HG03103 (cell line): ENCODE measurements at regions not wholly inside any gene's neighbourhood (a gene's known extent, or its start where the extent isn't known, plus 50 kb on each side); places are given as distances from the start of the nearest gene placed in this dataset.

Source experiments
- ATAC-seq: cut with Tn5 transposase; IDR thresholded peaks from one replicate; pipeline ENCODE4 v1.9.1; 2021; ENCODE audit warnings: low read depth; ENCODE audit not compliant: unreplicated experiment

DNA sequence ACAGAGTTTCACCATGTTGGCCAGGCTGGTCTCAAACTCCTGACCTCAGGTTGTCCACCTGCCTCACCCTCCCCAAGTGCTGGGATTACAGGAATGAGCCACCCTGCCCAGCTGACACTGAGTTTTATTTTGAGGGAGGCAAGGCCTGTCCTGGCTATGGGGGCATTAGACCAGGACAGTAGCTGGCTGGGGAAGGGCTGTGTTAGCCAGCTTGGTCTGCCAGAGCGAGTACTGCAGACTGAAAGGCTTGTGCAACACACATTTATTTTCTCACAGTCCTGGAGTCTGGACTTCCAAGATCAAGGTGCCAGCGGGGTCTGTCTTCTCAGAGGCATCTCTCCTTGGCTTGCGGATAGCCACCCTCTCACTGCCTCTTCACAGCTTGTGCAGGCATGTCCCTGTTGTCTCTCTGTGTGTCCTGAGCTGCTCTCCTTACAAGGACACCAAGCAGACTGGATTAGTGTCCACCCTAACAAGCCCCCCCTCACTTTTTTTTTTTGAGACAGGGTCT, 59.4 kb upstream of the HAAO start:
- no peak for ATAC-seq

DNA sequence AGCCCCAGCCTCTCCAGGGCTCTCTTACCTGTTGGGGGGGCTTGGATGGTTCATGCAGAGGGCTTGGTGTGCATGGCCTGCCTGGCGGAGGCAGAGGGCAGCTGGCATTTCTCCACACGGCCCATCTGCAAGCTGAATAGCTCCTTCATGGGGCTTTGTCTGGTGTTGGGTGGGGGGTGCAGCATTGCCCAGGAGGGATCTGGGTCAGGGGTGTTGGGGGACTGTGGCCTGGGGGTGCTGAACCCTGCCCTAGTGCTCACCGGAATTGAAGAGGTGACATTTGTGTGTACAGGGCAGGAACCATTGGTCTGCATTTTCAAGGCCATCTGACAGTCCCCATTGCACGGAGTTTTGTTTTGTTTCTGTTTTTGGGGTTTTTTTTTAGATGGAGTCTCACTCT, 58.8 kb upstream of the HAAO start:
- ATAC-seq, result no peak

DNA sequence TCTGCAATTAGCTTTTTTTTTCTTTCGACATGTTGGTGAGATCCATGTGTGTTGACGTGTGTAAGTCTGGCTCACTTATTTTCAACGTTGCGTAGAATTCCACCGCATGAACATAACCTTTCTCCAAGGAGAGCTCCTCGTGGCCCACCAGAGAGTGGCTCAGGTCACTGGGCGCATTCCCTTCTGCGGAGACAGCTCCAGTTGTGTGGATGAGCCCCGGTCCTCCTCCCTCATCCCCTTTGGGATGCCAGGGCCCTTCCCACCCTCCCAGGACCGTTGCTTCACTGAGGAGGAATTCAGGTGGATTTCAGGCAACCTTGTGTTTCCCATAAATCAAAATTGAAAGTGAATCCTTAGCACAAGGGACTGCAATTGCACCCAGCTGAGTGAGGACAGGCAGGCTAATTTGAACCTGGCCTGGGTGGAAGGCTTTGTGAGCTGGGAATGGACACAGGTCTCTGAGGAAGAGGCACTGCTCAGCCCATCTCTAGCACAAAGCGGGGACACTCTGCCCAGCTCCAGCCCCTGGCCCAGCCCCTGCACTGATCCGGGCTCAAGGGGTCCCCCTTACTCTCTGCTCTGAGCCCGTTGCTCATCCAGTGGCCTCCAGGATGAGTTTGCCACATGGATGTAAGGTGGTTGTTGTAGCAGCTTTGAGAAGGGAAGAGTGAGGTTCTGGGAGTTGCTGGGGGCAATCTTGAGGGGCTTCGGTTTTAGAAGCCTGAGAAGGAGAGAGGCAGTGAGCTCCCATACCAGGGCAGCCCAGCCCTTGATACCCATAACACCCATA, 57.8 kb upstream of the HAAO start:
- no peak for ATAC-seq

DNA sequence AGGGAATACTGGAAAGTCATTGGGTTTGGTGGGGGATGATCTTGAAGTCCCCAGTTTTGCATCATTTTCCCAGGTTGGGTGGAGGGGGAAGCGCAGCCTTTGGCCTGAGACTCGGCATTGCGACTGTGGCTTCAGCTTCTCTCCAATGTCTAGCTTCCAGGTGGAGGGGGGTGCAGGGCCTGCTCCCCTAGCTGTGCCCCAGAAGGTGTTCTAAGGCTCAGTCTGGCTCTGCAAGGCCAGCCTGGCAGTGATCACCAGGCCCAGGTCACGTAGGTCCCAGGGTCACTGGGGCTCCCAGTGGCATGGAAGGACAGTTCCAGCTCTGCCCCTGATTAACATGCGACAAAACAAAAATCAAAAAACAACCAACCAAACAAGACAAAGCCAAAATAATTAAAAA, 56.9 kb upstream of the HAAO start:
- no peak for ATAC-seq

DNA sequence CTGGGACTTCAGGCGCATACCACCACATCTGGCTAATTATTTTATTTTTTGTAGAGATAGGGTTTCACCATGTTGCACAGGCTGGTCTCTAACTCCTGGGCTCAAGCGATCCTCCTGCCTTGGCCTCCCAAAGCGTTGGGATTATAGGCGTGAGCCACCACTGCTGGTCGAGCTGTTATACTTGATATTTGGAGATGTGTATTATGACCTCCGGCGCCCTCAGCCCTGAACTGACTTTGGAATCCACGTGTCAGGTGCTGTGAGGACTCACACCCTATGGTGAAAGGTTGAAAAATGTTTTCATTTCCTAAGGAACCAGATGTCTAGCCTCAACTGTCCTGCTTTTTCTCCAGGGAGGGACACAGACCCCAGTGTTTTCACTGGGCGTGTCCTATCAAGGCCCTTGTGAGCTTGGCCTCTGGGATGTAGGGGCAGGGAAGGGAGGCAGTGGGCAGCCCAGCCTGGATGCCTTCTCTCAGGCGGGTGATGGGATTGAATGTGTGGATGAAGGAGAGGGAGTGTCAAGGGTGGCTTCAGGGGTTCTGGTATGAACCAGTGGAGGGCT, 56.4 kb upstream of the HAAO start:
- no peak for ATAC-seq

DNA sequence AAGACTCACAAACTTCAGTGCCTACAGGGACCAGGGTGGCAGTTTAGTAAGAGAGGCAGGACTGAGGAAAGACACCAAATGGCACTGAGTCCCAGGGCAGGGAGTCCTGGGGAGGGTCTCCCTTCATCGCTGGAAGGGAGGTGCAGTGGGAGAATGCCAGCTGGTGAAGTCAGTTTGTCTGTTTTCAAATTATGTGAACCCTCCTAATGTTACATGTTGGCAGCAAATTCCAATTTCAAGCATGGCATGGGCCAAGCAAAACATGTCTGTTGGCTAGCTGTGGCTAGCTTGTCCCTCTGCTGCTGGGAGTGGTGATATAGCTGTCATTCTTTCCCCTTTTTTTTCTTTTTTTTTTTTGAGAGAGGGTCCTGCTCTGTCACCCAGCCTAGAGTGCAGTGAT, 55.9 kb upstream of the HAAO start:
- ATAC-seq, result no peak

DNA sequence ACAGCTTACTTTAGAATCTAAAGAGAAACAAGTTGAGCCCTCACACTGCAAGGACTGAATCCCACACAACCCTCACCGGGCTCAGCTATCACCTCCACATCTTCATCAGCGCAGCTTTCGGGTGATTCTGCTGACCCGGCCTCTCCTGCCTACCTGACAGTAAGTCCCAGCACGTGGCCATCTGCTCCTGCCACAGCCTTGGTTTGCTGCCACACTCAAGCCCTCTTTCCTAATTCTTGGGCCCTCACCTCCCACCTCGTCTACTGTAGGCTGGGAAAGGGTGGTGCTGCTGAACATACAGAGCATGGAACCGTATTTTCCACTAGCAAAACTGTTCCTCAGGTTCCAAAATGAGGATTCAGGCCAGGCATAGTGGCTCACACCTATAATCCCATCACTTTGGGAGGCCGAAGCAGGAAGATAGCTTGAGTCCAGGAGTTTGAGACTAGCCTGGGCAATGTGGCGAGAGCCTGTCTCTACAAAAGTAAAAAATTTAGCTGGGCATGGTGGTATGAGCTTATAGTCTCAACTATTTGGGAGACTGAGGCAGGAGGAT, 55.3 kb upstream of the HAAO start:
- no peak for ATAC-seq

DNA sequence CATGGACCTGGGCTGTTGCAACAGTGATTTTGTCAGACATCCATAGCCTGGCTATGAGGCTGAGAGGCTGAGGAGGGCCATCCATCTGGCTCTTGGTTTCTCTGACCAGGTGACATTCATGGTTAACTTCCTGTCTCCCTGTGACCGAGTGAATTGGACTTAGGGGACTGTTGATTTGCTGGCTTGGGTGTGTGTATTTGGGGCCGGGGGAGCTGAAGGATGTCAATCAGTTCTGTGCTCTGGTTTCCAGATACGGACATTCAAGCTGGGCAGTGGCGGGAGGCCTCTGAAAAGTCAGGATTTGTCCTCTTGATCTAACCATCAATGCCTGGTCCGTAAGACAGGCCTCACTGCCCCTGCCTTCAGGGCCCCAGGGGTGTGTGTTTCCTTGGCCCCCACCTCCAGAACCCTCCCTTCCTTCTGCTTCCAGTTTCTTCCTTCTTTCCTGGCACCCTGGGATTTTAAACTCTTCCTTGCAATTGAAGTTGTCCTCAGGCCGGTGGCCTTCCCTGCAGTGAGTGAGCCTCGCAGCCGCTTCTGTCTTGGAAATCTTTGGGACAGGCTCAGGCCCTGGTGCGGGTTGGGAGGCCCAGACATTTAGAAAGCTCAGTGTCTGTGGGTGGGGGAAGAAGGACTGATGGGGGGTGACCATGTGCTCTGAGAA, 54.7 kb upstream of the HAAO start:
- ATAC-seq, result no peak

DNA sequence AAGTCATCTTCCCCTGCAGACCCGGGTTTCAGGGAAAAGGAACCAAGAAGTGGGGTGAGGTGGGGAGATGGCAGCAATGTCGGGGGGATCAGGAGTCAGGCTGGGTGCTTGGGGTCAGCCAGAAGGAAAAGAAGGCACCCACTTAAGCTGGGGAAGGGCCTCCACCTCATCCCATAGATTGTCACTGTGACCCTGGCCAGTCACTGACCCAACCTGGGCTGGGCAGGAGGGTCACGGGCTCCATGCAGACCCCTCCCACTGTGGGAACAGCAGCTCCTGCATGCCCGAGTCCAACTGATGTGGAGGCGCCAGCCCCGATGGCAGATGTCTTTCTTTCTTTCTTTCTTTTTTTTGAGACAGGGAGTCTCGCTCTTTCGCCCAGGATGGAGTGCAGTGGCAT, 53.6 kb upstream of the HAAO start:
- no peak for ATAC-seq

DNA sequence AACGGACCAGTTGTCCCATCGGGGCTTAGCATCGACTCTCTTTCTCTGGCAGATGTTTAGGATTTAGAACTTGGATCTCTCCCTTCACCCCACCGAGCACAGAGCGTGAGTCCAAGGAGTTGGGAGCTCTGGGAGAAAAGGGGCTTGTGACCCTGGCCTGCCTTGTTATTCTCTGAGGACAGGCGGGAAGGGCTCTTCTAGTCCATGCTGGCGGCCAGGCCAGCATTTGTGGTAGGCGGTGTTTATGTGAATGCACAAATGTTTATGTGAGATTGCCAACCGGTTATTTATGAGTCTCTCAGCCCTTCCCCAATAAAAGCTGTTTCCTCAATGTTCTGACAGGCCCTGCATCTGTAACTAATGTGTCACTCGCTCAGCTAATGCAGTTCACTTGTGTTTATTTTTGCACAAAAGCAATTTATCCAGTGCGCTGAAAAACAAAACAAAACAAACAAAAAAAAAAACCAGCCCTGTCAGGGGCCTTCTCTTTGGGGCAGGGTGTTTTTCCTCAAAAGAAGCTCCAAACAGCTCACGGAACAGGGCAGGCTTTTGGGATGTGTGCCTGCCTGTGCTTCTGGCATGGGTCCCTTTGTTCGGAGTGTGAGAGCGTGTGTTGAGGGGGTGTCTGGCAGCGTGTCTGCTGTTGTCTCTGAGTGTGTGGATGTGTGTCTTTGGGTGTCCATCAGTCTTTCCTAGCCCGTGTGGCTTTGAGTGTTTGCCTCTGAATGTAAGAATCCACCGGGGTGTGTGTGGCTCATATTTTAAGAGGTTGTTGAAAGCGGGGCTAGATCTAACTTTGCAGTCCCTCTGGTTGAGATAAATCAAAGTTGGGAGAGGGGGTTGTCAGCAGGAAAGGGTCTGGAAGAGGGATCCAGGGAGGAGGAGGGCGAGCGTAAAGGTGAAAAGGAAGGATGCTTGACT, 52.8 kb upstream of the HAAO start:
- ATAC-seq, result no peak

DNA sequence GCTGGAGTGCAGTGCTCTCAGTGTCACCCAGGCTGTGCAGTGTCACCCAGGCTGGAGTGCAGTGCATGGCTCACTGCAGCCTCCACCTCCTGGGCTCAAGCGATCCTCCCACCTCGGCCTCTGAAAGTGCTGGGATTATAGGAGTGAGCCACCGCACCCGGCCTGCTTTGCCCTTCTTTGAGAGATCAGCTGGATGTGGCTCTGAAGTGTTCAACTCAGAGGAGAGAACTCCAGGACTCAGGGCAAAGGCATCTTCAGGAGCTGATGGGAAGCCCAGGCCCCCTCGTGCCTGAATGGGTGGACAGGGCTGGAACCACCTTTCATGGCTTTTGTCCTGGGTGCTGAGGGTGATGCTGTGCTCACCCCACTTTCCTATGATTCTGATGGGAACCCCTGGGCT, 52.0 kb upstream of the HAAO start:
- ATAC-seq, result no peak

DNA sequence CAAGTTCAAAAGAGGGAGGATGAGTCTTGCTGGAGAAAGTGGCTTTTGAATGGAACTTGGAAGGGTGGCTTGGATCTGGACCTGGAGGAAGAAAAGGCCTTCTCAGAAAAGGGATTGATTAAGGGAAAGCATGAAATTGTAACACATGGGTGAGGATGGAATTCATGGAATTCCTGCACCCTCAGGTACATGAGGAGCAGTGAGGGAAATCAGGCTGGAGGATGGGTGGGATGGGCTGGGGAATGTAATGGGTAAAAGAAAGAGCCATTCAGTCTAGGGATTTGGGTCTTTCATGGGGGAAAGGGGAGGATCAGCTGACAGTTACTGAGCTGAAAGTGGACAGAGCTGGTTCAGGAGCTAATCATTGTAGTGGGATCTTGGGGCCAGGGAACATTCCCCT, 51.2 kb upstream of the HAAO start:
- no peak for ATAC-seq

DNA sequence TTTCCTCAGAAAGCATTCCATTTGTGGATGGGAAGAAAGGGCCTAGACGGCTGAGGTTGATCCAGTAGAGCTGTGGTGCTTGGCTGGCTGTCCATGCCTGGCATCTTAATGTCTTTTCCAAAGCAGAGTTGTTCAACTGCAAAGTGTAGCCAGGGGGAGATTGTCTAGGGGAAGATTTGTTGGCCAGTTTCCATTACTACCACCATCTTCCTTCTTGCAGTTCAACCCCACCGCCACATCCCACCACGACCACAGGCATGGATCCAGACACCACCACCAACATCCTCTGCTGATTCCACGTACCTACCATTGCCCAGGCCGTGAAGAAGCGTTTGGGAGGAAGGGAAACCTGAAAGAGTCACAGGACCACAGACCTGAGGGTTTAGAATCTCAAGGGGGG, 50.7 kb upstream of the HAAO start:
- no peak for ATAC-seq

DNA sequence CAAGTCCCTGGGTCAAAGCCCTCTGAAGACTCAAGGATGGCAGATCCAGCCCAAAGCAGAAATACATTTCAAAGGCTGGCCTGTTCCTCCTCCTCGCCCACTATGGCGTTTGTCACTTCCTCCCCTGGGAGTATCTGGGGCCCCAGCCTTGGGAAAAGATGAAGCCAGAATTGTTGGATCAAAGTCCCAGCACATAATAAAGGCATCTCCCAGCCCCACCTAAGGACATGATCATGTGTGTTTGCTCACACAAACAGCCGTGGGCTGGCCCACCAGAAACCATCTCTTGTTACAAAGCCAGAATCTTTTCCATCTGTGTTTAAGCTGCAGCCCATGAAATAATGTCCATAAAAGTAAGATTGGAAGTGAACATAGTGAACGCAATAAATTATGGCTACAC, 50.1 kb upstream of the HAAO start:
- ATAC-seq, result no peak
